HG03565 (cell line): ENCODE measurements at regions not wholly inside any gene's neighbourhood (a gene's known extent, or its start where the extent isn't known, plus 50 kb on each side); places are given as distances from the start of the nearest gene placed in this dataset.

Experiments
- ATAC-seq: cut with Tn5 transposase; IDR thresholded peaks from one replicate; pipeline ENCODE4 v1.9.1; 2021; ENCODE audit warnings: mild to moderate bottlenecking, moderate library complexity; ENCODE audit not compliant: unreplicated experiment

DNA sequence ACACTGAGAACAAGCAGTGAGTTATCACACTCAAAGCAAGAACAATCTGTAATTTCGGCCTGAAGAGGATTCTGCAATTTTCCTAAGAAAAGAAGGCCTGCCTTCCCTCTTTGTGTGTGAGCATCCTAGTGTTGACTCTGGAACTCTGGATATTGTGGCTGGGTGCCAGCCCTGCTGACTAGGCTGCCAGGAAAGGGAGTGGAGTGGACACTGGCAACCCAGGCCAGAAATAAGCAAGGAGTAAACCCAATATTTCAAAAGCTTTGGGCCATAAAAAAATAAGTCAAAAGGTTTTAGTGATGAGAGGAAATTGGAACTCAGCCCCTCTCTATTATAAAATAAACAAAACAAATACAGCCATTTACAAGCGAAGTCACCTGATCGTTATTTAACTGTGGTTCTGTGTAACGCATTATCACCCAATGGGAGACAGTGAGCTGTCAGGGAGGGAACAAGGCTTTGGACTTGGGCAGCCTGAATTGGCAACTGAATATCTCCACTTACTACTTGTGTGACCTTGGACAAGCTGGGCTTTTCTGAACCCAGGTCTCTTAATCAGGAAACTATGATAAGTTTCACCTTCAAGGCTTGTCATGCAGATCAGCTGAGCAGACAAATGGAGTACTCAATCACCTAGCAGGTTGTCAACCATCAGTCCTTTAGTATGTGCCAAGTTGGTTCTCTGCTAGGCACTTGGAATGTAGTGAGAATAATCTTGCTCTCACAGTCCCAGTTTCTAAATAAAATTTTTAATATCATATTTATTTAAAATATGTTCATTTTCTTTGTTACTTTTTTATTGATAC lies 196.2 kb downstream of the PAX1 start:
- ATAC-seq: no peak

DNA sequence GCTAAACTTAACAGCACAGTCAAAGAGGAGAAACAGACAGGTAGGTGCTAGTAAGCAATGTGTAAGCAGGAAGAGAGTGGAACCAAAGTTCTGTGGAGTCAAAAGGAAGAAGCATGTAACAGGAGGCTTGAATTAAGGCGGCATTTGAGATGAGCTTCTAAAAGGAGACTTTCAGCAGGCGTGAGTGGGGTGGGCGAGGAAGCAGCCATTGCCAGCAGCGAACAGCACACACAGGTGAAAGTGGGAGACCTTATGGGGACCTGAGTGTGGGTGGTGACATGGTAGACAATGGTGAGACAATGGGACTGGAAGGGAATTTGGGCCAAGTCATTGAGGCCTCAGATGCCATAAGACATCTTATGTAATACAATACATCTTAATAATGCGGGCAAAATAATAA lies 195.0 kb downstream of the PAX1 start:
- no peak for ATAC-seq

DNA sequence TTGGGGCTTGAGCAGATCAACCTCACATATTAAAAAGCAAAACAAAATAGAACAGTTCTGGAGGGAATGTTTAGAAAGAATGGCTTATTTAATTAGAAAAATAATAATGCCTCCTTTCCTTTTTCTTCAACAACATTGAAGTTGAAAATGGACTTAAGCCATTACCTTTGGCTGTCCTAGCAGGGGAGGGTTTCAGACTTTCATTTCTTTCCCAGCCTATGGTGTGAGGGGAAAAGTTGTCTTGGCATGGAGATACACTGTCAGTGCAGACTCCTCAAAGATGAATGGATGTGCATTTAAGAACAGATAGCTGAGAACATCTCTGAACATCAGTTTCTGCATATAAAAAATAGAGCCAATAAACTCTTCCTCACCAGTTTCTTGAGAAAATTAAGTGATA lies 169.5 kb downstream of the PAX1 start:
- no peak for ATAC-seq

DNA sequence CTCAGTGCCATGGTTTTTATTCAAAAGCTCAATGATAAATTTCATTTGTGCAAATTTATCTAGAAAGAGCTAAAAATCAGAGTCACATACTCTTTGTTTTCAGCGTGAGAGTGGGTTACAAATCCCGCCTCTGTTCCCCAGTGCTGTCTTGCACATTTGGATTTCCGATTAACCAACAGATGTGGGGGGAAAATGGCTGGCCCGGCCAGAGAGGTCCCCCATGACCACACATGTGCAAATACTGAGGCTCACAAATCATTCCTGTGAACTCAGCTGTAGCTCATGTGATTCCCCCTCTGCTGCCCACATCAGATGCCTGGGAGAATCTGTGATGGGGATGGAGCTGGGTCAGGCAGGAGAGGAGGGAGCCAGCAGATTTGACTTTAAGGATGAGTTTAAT lies 168.7 kb downstream of the PAX1 start:
- no peak for ATAC-seq

DNA sequence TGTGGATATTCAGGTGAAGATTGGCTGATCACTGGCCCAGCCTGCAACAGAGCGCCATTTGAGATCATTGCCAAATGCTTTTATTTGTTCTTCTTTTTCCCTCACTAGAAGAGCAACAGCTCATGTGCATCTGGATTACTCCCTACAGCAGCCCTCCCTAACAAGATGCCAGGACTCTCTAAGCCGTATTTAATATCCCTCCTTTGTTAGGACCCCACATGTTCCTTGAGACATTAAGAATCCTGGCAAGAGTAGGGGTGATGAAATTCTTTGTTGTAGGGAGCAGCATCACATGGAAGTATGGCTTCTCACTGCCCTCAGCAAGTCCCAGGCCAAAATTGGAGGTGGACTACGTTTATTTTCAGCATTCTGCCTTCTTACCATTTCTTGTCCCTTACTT lies 167.8 kb downstream of the PAX1 start:
- no peak for ATAC-seq

DNA sequence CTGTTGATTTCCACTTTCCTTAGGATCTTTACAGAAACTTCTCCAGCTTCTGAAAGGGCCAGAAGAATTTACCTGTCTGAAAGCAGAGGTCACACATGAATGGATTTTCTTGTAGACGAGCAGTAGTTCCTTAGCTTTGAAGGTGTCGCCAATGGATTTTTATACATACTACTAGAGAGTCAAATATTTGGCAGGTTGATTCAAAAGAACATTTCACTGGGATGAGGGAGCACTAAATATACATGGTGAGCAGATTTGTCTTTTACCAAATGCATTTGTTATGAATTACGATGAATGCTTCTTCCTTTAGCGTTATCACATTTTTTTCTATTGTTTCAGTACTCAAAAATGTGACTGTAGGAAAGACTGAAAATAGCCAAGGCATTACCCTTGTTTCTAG lies 162.3 kb downstream of the PAX1 start:
- no peak for ATAC-seq

DNA sequence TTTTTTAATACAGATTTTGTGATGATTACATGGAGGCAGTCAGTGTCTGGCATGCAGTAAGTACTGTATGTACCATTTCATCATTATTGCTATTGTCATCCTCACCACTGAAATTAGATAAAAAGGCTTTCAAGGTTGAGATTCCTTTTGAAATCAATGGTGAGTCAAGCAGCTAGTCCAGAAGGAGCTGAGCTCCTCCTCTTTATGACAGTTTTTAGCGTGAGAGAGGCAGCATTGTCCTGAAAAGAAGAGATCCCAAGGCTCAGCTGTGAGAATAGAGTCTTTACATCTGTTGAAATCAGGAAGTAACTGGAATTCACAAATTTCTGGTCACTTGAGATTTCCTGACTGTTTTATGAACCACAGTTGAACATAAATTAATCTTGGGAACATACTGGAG lies 161.9 kb downstream of the PAX1 start:
- ATAC-seq: no peak

DNA sequence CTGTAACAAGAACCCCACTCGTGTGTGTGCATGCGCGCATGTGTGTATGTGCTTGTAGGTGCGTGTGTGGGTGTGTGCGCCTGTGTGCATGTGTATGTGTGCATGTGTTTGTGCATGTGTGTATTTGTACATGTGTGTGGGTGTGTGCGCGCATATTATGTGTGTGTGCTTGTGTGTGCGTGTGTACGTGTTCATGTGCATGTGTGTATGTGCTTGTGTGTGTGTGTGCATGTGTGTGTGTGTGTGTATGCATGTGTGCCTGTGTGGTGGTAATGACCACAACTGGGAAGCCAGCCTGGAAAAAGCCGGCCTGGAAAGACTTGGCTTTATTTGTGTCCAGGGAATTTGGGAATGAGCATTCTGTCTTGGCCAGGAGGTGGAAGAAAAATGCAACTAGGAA lies 157.5 kb downstream of the PAX1 start:
- no peak for ATAC-seq

DNA sequence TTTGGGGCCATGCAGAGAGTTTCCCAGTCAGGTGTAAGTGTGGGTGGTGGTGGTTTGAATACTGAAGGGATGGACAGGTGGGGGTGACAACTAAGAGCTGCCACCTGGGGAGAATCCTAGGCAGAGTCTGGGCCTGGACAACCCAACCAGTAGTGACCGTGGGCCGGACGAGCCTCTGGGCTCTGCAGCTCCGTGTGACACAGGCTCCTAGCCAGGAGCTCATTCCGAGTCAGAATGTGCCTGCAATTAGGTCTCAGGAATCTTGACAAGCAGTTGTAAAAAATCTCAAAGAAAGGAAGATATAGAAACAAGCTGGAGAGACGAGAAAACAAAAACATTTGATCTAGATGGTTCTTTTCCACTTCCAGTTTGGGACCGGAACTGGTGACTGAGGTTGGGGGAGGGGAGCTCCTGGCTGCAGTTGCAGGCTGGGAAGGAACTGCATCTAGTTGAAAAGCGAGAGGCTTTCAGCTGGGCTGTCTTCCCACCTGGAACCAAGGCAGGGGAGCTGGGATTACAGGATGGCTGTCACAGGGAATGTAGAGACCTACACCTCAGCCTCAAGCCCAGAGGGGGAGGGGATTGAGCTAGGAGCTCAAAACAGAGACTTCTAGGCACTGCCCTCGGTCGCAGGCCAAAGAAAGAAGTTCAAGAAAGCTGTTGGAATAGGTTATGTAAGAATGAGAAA lies 156.9 kb downstream of the PAX1 start:
- ATAC-seq: no peak

DNA sequence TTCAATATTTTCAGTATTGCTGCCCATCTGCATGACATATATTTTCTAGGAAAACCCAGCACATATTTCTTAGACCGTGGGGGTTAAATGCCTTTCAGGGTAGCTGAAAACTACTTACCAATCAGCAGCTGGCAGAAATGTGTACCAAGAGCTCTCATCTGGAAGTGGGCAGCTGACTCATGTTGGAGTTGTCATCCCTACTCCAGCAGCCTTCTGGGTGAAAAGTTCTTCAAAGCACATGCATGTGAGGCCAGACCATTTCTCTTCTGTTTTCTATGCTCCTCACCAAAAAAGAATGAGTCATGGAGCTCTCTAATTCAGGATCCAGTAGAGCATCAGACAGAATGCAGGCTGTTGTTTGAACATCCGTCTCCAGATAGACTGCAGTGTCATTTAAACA lies 135.5 kb downstream of the PAX1 start:
- ATAC-seq: no peak

DNA sequence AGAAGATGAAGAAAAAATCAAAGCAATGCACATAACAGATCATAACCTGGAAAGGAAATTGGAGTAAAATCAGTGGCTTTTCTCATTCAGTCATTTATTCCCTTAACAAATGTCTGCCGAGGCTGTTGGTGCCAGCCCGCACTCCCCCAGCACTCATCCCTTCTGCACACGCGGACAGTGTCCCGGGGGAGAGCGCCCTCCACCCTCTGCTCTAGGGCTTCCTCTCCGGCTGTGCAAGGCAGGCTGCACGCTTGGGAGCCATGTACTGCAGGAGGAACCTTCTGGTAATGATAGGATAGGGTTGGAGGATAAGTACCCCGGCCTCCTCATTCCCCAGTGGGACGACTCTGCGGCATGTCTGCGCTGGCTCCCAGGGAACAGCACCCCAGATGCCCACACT lies 134.5 kb downstream of the PAX1 start:
- no peak for ATAC-seq

DNA sequence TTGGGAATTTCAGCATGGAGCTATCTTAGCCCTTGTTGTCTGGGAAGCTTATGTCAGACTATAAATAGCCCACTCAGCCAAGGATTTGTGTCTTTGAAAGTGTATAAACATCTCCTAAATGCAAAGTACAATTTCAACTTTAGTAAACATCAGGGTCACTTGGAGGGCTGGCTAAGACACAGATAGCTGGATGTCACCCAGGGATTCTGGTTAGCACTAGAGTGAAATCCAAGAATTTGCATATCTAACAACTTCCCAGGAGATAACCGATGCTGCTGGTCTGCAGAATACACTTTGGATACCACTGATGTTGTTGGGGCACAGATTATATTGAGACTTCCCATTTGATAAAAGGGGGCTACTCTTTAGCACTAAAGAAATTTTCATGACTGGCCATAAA lies 130.9 kb downstream of the PAX1 start:
- ATAC-seq: no peak

DNA sequence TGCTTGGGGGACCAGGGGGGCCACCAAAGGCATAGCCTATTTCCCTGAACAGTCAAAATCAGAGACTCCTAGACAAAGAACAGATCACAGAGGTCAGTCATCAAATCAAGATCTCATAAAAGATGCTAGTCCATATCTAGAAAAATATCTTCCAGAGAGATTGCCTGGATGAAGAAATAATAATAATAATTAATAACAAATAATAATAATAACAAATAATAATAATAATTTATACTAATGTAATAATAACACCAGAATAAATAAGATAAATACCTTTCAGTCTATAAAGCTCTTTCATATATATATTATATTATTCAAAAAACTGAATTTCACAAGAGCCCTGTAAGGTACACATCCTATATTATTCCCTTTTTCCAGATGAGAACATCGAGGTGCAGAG lies 129.6 kb downstream of the PAX1 start:
- no peak for ATAC-seq

DNA sequence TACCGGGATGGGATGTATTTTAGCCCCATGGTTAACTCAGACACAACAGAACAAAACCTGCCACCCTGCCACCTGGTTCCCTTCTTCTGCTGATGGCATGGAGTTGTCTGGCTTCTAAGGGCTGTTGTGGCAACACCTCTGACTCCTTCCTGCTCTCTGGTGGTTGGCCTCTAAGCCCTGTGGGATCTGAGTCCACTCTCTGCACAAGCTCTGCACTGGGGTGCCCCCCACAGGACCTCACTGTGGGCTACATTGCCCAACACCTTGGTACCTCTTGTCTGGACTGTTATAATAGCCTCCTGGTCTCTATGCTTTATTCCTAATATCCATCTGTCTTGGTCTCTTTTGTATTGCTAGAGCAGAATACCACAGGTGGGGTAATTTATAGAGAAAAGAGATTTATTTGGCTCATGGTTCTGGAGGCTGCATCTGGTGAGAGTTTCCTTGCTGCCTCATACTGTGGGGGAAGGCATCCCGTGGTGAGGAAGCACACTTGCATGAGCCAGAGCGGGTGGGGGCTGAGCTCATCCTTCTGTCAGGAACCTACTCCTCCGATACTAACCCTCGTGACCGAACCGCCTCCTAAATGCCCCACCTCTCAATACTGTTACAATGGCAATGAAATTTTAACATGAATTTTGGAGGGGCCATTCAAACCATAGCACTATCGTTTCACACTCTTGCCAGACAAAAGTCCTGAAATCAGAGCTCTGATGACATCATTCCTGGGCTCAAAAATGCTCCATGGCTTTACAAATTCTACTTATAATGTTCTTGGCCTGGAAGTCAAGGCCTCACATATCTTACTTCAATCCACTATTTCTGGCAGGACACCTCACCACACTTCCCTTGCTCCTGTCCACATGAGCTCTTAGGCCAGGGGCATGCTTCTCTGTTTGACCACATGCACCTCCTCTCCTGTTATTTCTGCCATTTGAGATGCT lies 127.2 kb downstream of the PAX1 start:
- no peak for ATAC-seq

DNA sequence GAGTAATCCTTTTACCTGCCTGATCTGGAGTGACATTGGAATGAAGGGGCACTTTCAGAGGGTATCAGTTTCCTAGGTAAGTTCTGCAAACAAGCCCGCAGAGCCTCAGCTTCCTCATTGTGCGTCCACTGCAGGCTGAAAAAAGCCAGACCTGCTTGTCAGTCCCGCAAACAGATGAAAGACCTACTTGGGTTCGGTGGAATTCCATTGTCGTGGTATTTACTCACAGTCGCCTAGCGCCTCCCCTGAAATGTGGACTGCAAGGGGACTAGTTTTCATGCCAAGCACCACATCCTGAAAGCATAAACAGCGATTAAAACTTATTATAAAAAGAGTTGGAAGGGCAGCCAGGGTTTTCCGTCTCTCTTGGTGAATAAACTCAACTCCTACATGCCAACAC lies 121.5 kb downstream of the PAX1 start:
- ATAC-seq: no peak

DNA sequence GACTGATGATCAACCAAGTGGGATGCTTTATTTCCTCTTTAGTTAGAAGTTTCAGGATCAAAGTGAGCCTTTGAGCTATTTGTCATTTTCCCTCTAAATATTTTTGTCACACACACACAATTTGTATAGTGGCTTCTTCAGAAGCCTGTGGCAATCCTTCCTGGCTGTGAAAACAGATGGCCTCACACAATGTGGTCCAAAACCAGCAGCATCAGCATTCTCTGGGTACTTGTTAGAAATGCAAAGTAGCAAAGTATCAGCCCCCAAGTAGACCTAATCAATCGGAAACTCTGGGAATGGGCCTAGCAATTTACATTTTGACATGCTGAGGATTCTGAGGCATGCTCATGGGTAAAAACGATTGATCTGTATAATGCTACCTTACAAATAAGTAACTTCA lies 115.9 kb downstream of the PAX1 start:
- no peak for ATAC-seq

DNA sequence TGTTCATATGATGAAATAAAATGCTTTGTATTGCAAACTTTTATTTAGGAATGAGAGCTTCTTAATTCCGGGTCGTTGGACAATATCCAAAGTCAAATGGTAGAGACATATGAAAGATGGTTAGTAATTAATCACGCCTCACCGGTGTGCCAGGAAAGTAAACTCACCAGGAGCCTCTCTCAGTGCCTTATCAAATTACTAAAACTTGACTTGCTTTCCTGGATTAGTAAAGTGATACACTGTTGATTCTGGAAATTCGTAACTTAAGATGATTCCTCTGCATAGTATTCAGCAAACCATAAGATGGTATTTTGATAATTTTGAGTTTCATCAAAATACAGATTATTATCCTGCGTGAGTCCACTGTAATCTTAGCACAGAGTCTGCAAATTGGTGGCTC lies 115.2 kb downstream of the PAX1 start:
- no peak for ATAC-seq

DNA sequence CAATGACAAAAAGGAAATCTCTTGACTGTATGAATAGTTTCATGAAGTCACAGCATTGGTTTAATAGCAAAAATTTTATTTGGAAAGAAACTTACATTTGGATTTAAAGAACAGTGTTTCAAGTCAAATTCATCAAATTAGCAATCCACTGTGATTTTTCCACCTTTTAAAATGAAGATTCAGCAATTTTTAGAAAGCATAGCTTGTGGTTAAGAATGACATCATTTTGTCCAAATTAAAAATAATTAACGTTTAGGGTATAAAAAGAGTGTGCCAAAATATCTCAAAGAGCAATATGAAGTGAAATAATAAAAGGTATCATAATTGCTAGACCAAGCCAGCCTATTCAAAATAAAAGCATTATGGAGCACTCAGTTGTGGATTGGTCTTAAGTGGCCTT lies 114.6 kb downstream of the PAX1 start:
- ATAC-seq: no peak

DNA sequence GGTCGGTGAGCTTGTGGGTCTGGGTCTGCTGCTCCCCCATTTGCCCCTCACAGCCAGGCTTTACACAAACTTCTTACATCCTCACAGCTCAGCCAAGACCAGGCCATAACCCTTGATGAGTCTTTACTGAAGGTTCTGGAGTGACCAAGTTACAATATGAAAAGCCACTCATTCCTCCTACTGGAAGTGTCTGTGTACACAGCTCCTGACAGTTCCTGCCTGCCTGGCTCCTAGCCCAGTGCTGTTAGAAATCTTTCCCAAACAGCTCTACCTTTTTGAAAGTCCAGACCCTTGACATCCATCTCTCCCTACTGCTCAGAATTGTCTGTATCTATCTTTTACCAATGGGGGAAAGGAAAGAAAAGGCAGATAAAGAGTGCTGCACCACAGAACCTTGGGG lies 106.9 kb downstream of the PAX1 start:
- no peak for ATAC-seq

DNA sequence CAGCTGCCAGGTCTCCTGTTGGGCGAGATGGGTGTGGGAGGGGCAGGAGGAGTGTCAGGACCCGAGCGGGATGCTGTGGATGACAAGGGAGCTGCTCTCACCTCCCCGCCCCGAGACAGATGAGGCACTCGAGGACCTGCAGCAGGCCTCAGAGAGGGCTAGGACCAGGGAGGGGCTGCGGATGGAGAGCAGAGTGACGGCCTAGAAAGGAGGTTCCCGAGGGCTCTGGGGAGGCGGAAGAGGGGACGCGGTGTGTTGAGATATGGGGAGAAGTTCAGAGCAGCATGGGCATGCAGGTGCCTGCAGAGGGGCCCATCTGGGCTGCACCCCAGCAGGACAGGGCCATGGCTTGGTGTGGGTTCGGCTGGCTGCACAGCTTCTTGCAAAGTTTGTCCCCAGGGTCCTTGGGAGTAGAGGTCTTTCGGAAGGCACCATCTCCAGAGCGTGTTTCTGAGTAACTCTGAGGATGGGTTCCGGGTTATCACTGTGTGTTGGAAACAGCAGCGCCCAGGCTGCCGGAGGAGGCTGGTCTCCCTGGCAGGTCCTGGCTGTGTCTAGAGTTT lies 104.6 kb downstream of the PAX1 start:
- no peak for ATAC-seq
